Activated CD4-positive, alpha-beta T cell treated with anti-CD3 and anti-CD28 coated beads, Interleukin-10, Interleukin-2, amounts not matched to agents 100 ng/mL and 50 ng/mL, durations not matched to agents 16 hours and 8 hours (primary cell): ENCODE measurements at regions not wholly inside any gene's neighbourhood (a gene's known extent, or its start where the extent isn't known, plus 50 kb on each side); places are given as distances from the start of the nearest gene placed in this dataset.
A peak's percentile ranks its signal among the peaks of the same experiment; 100 is the strongest.

Experiments used
- DNase-seq: peaks from one replicate; pipeline ENCODE4 v3.0.0-alpha.2; 2020

GRCh38 chr20:24819331-24819965 is 129.6 kb upstream of the CST7 start:
- DNase-seq = no peak

DNA sequence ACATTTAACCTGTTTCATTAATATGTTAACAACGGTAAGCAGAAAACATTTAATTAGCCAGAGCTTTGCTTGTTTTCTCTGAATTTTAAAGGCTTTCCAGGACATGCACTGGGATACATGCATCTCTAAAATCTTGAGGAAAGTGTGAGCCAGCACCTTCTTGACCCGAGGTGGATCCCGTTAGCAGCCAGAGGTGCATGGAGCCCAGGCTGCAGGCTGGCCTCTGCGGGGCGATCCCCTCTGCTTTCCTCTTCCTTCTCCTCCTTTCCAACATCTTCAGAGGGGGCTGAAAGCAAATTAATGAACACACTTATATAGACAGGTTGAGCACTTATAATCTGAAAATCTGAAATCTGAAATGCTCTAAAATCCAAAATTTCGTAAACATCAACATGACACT is 128.7 kb upstream of the CST7 start:
- no peak for DNase-seq

GRCh38 chr20:24821391-24821790 is 127.7 kb upstream of the CST7 start:
- DNase-seq = no peak

GRCh38 chr20:24823176-24823784 is 125.8 kb upstream of the CST7 start:
- no peak for DNase-seq

GRCh38 chr20:24823989-24824693 is 124.9 kb upstream of the CST7 start:
- no peak for DNase-seq

GRCh38 chr20:24825591-24825990 is 123.5 kb upstream of the CST7 start:
- DNase-seq = no peak

- no peak for DNase-seq
These were observed 121.3 kb upstream of the CST7 start for GRCh38 chr20:24827603-24828295.

DNA sequence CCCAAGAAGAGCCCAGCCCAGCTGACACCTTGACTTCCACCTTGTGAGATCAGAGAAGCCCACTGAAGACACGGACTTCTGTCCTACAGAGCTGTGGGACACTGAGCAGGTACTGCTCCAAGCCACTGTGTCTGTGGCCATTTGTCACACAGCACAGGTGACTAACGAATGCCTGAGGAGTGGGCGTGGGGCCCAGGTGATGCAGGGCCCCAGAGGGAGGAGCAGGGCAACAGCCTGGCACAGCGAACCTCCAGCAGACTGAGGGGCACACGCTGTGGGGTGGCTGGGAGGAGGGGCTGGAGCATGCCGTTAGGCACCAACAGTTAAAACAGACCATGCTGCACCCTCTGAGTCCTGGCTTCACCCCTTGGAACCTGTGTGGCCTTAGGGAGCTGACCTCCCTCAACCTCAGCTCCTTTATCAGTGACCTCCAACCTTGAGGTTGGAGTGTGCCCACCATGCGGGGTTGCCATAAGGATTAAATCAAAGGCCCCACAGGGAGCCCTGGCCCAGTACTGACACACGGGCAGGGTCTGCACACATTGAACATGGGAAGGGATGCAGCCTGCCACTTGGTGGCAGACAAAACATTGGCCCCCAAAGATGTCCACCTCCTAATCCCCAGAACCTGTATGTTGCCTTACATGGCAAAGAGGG is 119.9 kb upstream of the CST7 start:
- no peak for DNase-seq

- no peak for DNase-seq
These were observed 119.3 kb upstream of the CST7 start for GRCh38 chr20:24829649-24830370.

DNA sequence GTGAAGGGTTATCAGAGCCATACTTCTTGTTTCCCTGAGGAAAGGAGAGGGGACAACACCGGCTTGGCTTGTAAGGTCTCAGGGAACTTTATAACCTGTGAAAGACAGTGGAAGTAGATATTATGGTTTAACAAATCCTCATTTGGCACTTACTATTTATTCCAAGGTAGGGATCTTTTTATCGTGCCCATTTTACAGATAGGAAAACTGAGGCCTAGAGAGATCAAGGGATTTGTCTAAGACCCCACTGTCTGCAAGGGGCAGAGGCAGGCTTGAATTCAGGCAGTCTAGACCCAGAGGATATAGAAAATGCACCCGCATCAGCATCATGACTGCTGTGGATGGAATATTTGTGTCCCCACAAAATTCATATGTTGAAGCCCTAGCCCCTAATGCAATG is 118.4 kb upstream of the CST7 start:
- DNase-seq = no peak

GRCh38 chr20:24831232-24831631 is 117.8 kb upstream of the CST7 start:
- DNase-seq = no peak

DNA sequence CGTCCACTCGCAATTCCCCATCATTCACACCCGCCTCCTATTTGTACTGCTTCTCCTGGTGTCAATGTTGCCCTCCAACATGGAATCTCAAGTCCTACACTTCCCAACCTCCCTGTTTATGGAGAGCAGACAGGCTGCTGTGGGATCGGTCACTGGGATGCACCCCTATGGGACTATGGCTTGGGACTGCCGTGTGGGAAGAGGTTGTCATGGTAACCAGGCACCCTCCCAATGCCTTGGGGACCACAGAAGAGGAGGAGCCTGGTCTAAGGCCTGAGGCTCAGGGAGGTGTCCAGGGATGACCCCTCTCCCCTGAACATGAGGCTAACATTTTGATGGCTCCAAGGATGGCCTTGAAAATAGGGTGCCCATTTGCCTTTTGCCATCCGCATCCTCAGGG is 116.6 kb upstream of the CST7 start:
- no peak for DNase-seq

DNA sequence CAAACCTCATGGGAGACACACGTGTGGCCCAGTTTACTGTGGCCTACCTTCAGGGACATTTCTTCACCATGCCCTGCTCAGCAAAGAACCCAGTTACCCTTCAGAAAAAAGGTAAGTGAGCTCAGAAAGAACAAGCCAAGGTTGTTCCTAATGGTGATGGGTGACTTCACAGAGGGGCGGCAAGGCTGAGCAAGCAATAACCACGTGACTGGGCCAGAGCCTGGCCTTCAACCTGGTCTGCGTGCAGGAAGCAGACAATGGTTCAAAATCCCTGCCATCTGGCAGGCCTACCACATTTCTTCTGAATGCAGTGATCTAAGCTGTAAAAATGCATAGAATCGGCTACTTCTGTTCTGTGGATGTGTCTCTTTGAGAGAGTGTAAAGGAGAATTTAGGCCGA is 115.5 kb upstream of the CST7 start:
- DNase-seq = no peak

DNA sequence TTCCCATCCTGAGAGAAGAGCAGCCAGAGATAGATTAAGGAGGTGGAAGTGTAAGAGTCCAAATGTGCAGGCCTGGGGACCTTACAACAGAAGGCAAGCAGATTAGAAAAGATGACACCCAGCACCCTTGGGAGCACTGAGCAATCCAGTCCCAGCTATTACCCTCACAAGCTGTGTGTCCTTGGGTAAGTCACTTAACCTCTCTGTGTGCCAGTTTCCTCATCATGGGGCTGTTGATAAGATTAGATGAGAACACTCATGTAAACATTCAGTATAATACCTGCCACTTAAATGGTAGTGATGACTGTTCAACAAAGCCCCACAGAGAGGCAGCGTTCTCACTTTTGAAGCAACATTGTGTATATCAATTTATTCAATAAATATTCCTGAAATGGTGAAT is 114.8 kb upstream of the CST7 start:
- no peak for DNase-seq

DNA sequence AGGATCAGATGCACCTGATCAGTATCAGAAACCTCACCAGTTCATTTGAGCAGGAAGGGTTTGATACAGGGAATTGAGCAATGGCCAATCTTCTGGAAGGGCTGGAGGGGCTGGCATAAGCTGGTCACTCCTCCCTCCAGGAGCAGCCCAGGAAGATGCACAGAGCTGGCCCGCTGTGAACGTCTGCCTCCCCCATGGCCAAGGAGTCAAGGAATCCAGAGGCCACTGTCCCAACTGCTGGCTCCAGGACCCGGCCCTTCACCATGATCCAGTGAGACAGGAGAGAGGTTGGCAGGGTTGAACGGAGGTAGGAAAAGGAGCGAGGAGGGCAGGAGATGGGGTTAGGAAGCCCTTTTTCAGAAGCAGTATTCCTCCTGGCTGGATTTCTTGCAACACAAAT is 113.9 kb upstream of the CST7 start:
- DNase-seq = no peak

- no peak for DNase-seq
These were observed 113.0 kb upstream of the CST7 start for GRCh38 chr20:24836041-24836533.

GRCh38 chr20:24836661-24837299 is 112.3 kb upstream of the CST7 start:
- DNase-seq = no peak

GRCh38 chr20:24837781-24838450 is 111.2 kb upstream of the CST7 start:
- DNase-seq = no peak

- DNase-seq = peak; percentile 54
These were observed 110.2 kb upstream of the CST7 start for GRCh38 chr20:24838546-24839535.

GRCh38 chr20:24840121-24840713 is 108.9 kb upstream of the CST7 start:
- DNase-seq = peak; percentile 8
